ENCODE measurements at regions not wholly inside any gene's neighbourhood (a gene's known extent, or its start where the extent isn't known, plus 50 kb on each side); places are given as distances from the start of the nearest gene placed in this dataset.

DNA sequence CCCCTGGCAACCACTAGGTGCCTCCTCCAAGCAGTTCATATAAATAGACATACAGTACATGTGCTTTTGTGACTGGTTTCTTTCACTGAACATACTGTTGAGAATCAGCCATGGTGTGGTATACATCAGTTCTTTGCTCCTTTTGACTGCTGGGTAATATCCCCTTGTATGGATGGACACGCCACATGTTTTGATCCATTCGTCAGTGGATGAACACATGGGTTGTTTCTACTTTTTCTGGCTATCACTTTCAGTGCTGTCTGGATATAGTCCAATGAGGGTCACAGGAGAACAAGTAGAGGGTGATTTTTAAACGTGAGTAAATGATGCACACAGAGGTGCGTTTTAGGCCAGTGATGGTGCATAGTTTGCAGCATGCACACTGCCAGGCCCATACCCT lies 183.9 kb downstream of the FOXA2 start:
- Mint-ChIP-seq H3K4me3 (no peak overlapping the region), H3K9me3 (ENCODE audit: insufficient read depth) (no peaks in the 10 kb centered on the region), H3K27ac (no peak overlapping the region), H3K27me3 (ENCODE audit: low read depth) (peaks cover 1% of the 10 kb centered on the region), H3K36me3 (ENCODE audit: low read depth) (no peaks in the 10 kb centered on the region), H3K4me1 (ENCODE audit: low read depth) (peaks cover 4% of the 10 kb centered on the region)
- no peak for DNase-seq
- CTCF ChIA-PET, result no interaction called here
- POLR2A ChIA-PET, result no interaction called here
- ATAC-seq, result no peak

DNA sequence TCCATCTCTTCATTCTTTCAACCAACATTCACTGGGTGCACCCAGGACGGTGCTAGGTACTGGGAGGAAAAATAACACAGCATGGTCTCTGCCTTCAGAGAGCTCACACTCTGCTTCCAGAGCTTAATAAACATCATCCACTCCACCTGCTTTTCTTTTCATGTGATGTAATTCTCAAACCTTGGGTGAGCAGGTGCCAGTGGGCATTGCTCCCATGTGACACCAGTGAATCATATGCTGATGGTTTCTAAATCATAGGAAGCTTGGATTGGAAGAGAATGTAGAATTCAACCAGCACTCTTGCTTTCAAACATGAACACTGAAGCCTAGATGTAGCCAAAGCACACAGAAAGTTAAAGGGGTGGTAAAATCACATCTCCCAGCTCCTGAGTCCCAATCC lies 189.8 kb downstream of the FOXA2 start:
- POLR2A ChIA-PET, result no interaction called here
- H3K36me3 Mint-ChIP-seq (ENCODE audit: low read depth), result no peaks in the 10 kb centered on the region

DNA sequence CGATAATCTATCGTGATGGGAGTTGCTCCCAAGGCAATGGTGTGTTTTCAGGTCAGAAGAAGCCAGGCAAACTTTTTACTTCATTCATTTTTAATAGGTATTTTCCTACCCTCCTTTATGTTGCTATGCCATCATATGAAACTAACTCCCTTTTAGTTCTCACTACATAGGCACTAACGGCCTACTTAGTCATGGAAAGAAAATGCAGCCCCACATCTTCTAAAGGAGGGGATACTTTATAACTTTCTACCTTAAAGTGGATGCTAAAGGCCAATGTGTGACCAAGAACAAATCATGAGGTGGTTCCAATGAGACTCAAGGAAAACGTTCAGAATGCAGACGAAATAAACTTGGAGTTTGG lies 193.8 kb downstream of the FOXA2 start:
- H3K9me3 Mint-ChIP-seq (ENCODE audit: insufficient read depth), result no peaks in the 10 kb centered on the region
- DNase-seq, result no peak
- CTCF ChIA-PET, result no interaction called here
- ATAC-seq, result no peak
- no peaks in the 10 kb centered on the region for H3K36me3 Mint-ChIP-seq (ENCODE audit: low read depth)
- H3K27me3 Mint-ChIP-seq (ENCODE audit: low read depth), result peaks cover 2% of the 10 kb centered on the region
- POLR2A ChIA-PET, result no interaction called here
- H3K4me1 Mint-ChIP-seq (ENCODE audit: low read depth), result no peaks in the 10 kb centered on the region
- no peak overlapping the region for H3K4me3 Mint-ChIP-seq
- H3K27ac Mint-ChIP-seq, result no peak overlapping the region

More for the DNA sequence above, 189.8 kb downstream of the FOXA2 start:
- H3K27ac Mint-ChIP-seq, result no peak overlapping the region
- no peak for ATAC-seq
- no peak overlapping the region for H3K4me3 Mint-ChIP-seq
- no peaks in the 10 kb centered on the region for H3K4me1 Mint-ChIP-seq (ENCODE audit: low read depth)
- H3K9me3 Mint-ChIP-seq (ENCODE audit: insufficient read depth), result no peaks in the 10 kb centered on the region
- CTCF ChIA-PET, result no interaction called here
- no peak for DNase-seq
- H3K27me3 Mint-ChIP-seq (ENCODE audit: low read depth), result peaks cover 1% of the 10 kb centered on the region

DNA sequence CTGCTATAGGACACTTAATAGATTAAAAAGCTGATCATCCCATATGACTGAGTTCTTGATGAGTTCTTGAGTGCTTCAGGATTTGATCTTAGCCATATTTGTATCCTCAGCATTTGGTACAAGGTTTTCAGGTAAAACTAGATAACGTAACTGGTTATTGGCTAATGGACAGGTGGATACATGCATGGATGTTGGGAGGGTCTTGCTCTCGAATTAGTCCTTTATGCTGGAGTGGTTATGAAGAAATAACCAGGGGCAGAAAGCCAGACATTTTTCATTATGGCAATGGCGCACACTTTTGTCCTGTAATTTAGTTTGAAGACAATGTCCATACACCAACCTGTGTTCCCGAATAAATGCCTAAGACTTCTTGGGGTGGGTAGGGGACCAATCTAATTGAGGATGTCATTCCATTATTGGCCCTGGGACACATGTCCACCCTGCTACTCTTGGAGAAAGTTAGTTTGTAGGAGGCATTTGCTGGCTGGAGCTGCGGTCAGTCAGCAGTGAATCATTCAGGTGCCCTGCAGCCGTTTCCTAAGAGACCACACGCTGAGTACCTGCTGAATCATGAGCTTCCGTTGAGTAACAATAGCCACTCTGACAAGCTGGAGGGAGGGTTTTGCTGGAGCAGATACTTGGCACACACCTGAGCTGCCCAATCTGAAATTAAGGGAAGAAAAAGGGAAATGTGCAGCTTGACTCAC lies 194.4 kb downstream of the FOXA2 start:
- H3K36me3 Mint-ChIP-seq (ENCODE audit: low read depth), result no peaks in the 10 kb centered on the region
- H3K4me1 Mint-ChIP-seq (ENCODE audit: low read depth), result no peaks in the 10 kb centered on the region
- ChIA-PET POLR2A (no interaction called here), CTCF (no interaction called here)
- no peaks in the 10 kb centered on the region for H3K9me3 Mint-ChIP-seq (ENCODE audit: insufficient read depth)
- no peak overlapping the region for H3K4me3 Mint-ChIP-seq
- DNase-seq (no peak), ATAC-seq (no peak)
- H3K27ac Mint-ChIP-seq, result no peak overlapping the region
- H3K27me3 Mint-ChIP-seq (ENCODE audit: low read depth), result peaks cover 2% of the 10 kb centered on the region

DNA sequence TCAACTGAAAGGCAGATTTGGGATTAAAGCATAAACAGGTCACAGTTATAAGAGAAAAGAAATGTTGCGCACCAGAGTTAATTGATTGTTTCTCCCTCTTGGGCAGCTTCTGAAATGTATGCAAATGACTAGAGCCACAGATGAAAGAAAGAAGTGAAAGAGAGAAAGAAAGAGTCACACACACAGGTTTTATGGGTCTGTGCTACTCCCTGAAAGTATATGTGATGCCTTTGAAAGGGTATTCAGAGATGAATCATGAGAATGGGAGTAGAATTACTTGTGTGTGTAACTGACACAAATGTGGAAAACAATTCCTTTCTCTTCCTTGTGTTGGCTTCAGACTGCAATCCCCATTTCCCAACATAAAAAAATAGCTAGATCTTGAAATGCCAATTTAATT lies 196.9 kb downstream of the FOXA2 start:
- no peak for ATAC-seq
- no peak for DNase-seq
- ChIA-PET CTCF (no interaction called here), POLR2A (no interaction called here)
- Mint-ChIP-seq H3K9me3 (ENCODE audit: insufficient read depth) (no peaks in the 10 kb centered on the region), H3K4me1 (ENCODE audit: low read depth) (no peaks in the 10 kb centered on the region), H3K27ac (no peak overlapping the region), H3K27me3 (ENCODE audit: low read depth) (peaks cover 2% of the 10 kb centered on the region), H3K4me3 (no peak overlapping the region), H3K36me3 (ENCODE audit: low read depth) (no peaks in the 10 kb centered on the region)

DNA sequence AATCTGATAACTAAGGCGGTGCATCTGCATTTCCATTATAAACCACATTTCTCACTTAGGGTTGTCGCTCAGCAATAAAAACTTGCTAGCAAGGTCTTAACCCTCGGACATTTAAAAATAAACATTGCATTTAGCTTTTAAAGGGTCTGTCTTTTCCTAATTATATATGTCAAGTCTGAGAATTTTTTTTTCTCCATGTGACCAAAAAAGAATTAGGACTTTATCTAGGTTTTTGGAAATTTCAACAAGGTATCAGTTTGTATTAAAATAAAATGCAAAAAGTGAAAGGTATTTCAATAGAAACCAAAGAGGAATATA lies 198.1 kb downstream of the FOXA2 start:
- no peak overlapping the region for H3K27ac Mint-ChIP-seq
- H3K27me3 Mint-ChIP-seq (ENCODE audit: low read depth), result peaks cover 2% of the 10 kb centered on the region
- no peak for DNase-seq
- ChIA-PET POLR2A (no interaction called here), CTCF (no interaction called here)
- no peaks in the 10 kb centered on the region for H3K9me3 Mint-ChIP-seq (ENCODE audit: insufficient read depth)
- no peaks in the 10 kb centered on the region for H3K4me1 Mint-ChIP-seq (ENCODE audit: low read depth)
- no peaks in the 10 kb centered on the region for H3K36me3 Mint-ChIP-seq (ENCODE audit: low read depth)
- no peak overlapping the region for H3K4me3 Mint-ChIP-seq
- ATAC-seq, result no peak

DNA sequence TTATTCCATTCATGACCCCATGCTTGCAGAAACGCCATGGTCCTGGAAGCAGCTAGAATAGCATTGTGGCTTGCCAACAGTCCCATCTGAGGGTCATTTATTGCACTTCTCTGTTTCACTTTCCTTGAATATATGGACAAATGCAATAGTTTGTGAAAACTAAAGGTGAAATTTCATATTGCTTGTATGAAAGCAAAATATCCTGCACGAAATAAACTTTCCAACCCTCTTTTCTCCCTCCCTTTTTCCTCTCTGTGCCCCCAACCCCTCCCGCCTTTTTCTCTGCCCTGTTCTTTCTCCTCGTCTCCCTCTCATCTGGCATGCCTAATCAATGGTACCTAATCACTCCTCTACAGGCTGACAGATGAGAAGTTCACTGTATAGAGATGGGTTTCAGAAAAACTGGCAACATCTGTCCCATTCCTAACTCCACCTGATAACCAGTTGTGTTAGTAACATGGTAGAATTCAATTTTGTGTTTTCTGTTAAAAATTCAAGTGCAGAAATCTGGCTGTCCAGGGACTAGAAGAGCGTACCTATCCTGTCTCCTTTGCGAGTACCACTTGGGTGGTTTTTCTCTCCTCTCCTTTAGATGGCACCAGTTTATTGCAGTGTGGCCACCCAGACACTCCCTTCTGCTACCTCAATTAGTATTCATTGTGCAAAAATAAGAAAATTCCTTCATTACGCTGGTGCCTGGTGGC lies 198.6 kb downstream of the FOXA2 start:
- ATAC-seq (no peak), DNase-seq (no peak)
- no peaks in the 10 kb centered on the region for H3K36me3 Mint-ChIP-seq (ENCODE audit: low read depth)
- ChIA-PET POLR2A (no interaction called here), CTCF (no interaction called here)
- no peaks in the 10 kb centered on the region for H3K4me1 Mint-ChIP-seq (ENCODE audit: low read depth)
- no peaks in the 10 kb centered on the region for H3K9me3 Mint-ChIP-seq (ENCODE audit: insufficient read depth)
- H3K27me3 Mint-ChIP-seq (ENCODE audit: low read depth), result peaks cover 2% of the 10 kb centered on the region
- no peak overlapping the region for H3K27ac Mint-ChIP-seq
- H3K4me3 Mint-ChIP-seq, result no peak overlapping the region

DNA sequence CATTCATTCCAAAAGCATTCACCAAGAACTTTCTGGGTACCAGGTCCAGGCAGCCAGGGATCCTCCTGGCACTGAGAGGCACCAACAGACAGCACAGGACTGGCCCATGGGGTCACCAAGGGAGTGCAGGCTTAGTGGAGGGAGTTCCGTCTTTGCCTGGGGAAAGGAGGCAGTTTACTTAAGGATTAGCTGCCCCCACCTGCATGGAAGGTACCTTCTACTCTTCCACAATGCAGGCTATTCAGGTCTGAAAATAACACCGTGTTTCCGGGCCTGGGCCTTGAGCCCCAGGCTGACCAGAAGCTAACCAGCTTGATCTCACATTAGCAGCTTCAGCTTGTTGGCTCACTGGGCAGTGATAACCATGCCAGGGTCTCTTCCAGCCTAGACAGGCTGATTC lies 199.4 kb downstream of the FOXA2 start:
- no peak for DNase-seq
- no peak overlapping the region for H3K4me3 Mint-ChIP-seq
- no peaks in the 10 kb centered on the region for H3K36me3 Mint-ChIP-seq (ENCODE audit: low read depth)
- POLR2A ChIA-PET, result no interaction called here
- no peaks in the 10 kb centered on the region for H3K4me1 Mint-ChIP-seq (ENCODE audit: low read depth)
- H3K27me3 Mint-ChIP-seq (ENCODE audit: low read depth), result peaks cover 2% of the 10 kb centered on the region
- ATAC-seq, result no peak
- no peak overlapping the region for H3K27ac Mint-ChIP-seq
- H3K9me3 Mint-ChIP-seq (ENCODE audit: insufficient read depth), result no peaks in the 10 kb centered on the region
- CTCF ChIA-PET, result no interaction called here

DNA sequence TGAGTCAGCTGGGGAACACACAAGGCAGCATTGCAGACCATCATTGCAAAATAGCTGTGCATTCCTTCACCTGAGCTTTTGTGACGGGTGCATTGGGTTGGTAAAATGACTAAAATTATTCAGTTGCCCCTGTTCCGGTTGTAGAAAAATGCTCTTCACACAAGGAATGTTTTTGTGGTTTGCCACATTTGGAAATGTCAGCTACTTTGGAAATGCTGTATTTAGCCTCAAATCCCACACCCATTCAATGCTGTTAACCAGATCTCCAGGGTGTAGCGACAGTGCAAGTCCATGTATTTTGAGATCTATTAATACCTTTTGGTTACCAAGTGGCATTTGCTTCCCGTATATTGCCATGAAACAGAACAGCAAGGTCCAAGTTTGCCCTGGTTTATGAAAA lies 201.2 kb downstream of the FOXA2 start:
- Mint-ChIP-seq H3K4me1 (ENCODE audit: low read depth) (no peaks in the 10 kb centered on the region), H3K9me3 (ENCODE audit: insufficient read depth) (no peaks in the 10 kb centered on the region), H3K27ac (no peak overlapping the region), H3K36me3 (ENCODE audit: low read depth) (no peaks in the 10 kb centered on the region), H3K27me3 (ENCODE audit: low read depth) (peaks cover 2% of the 10 kb centered on the region), H3K4me3 (no peak overlapping the region)
- ATAC-seq (no peak), DNase-seq (no peak)
- ChIA-PET POLR2A (no interaction called here), CTCF (interaction anchor here (1.3 kb wide), 1 partner anchor 36 kb away, joined by 3 read pairs; no protein-coding TSS in a partner anchor)

DNA sequence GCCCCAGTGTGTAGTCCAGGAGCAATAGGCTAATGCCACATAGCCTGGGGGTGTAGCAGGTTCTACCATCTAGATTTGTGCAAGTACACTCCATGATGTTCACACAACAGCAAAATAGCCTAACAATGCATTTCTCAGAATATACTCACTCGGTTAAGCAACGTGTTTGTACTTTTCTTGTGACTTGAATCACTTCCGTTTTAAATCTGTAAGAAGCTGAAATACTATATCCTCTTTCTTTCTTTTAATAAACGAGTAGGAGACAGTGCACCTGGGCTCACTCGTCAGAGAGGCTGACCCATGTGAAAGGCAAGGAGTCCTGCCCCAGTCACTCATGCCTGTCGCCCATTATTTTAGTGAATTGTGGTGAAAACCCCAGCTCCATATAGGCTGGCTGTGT lies 201.6 kb downstream of the FOXA2 start:
- ATAC-seq (no peak), DNase-seq (no peak)
- Mint-ChIP-seq H3K4me3 (no peak overlapping the region), H3K27ac (no peak overlapping the region), H3K9me3 (ENCODE audit: insufficient read depth) (no peaks in the 10 kb centered on the region), H3K36me3 (ENCODE audit: low read depth) (no peaks in the 10 kb centered on the region), H3K27me3 (ENCODE audit: low read depth) (peaks cover 1% of the 10 kb centered on the region), H3K4me1 (ENCODE audit: low read depth) (no peaks in the 10 kb centered on the region)
- ChIA-PET POLR2A (no interaction called here), CTCF (interaction anchor here (1.3 kb wide), 1 partner anchor 35 kb away, joined by 3 read pairs; no protein-coding TSS in a partner anchor)

DNA sequence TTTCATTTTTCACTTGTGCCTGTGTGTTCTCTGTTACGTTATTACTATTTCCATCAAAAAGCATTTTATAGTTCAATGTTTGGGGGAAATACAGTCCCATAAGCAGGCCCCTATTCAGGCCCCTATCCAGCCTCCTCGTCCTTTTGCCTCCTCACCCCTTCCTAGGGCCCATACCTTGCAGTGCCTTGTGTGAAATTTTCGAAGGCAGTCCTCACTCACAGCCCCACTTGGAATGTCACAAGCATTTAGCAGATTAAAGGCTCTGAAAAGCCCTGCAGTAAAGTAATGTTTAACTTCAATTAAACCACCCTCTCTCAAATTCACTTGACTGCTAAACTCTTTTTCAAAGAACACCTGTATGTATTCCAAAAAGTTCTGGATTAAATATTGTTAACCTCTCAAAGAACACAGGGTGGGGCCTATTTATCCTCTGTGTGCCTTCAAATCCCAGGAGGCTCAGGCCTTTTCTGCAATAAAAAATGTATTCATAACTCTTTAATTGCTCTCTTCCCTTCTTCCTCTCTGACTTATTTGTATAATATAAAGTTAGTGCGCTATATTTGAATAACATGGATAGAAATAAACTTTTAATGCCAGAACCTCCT lies 202.5 kb downstream of the FOXA2 start:
- Mint-ChIP-seq H3K36me3 (ENCODE audit: low read depth) (no peaks in the 10 kb centered on the region), H3K27ac (no peak overlapping the region), H3K4me3 (no peak overlapping the region), H3K9me3 (ENCODE audit: insufficient read depth) (no peaks in the 10 kb centered on the region), H3K27me3 (ENCODE audit: low read depth) (no peaks in the 10 kb centered on the region), H3K4me1 (ENCODE audit: low read depth) (no peaks in the 10 kb centered on the region)
- DNase-seq (no peak), ATAC-seq (no peak)
- POLR2A ChIA-PET, result no interaction called here
- CTCF ChIA-PET, result interaction anchor here (1.3 kb wide), 1 partner anchor 34 kb away, joined by 3 read pairs; no protein-coding TSS in a partner anchor

DNA sequence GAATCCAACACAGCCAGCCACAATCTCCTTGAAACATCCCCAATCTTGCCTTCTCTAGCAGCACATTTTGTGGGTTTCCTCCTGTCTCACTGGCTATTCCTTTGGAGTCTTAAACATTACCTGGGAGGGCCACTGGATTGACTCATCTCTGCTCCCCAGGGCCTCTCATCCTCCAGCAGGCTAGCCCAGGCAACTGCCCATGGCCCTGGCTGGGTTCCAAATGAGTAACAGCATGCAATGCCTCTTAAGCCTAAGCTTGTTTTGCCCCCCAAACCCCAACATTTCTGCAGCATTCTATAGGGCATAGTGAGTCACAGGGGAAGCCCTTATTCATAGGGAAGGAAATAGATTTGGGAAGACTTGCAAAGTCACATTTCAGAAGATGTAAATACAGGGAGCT lies 204.9 kb downstream of the FOXA2 start:
- H3K4me1 Mint-ChIP-seq (ENCODE audit: low read depth), result no peaks in the 10 kb centered on the region
- ATAC-seq (no peak), DNase-seq (no peak)
- H3K27ac Mint-ChIP-seq, result no peak overlapping the region
- H3K36me3 Mint-ChIP-seq (ENCODE audit: low read depth), result no peaks in the 10 kb centered on the region
- no peaks in the 10 kb centered on the region for H3K9me3 Mint-ChIP-seq (ENCODE audit: insufficient read depth)
- ChIA-PET POLR2A (no interaction called here), CTCF (no interaction called here)
- H3K27me3 Mint-ChIP-seq (ENCODE audit: low read depth), result no peaks in the 10 kb centered on the region
- no peak overlapping the region for H3K4me3 Mint-ChIP-seq
